ENCODE measurements at regions not wholly inside any gene's neighbourhood (a gene's known extent, or its start where the extent isn't known, plus 50 kb on each side); places are given as distances from the start of the nearest gene placed in this dataset.

- no peak for DNase-seq
- intact Hi-C loops (cut with DNase I): no loop called here
These were observed 86.0 kb upstream of the ZNF236 start for GRCh38 chr18:76736309-76736708.

DNA sequence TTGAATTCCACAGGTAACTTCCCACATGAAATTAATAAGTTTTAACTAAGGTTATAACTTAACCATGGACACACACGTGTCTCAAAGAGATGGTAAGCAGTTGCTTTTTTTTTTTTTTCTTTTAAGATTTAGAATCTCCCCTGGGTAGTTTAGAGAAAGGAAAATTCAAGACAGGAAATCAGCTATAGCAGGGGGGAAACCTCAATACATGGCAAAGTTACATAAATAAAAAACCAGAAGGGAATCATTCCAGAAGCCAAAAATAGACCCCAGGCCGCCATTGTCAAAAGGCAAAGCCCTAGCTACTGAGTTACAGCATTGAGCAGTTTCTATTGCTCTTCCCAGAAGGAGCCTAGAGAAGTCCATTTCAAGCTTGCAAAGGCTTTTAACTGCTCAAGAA lies 91.5 kb upstream of the ZNF236 start:
- no peak overlapping the region for H3K27ac ChIP-seq
- WGBS, 2 donors: 37 to 60% methylated on average over 2 of the region's 2 CpGs
- no peaks in the 10 kb centered on the region for H3K36me3 ChIP-seq
- no peak overlapping the region for H3K4me3 ChIP-seq (replicated peaks in 1 of 3)
- TF ChIP-seq POLR2A (IDR thresholded peaks at IDR 0.05): no peak
- TF ChIP-seq, protein P1, sequence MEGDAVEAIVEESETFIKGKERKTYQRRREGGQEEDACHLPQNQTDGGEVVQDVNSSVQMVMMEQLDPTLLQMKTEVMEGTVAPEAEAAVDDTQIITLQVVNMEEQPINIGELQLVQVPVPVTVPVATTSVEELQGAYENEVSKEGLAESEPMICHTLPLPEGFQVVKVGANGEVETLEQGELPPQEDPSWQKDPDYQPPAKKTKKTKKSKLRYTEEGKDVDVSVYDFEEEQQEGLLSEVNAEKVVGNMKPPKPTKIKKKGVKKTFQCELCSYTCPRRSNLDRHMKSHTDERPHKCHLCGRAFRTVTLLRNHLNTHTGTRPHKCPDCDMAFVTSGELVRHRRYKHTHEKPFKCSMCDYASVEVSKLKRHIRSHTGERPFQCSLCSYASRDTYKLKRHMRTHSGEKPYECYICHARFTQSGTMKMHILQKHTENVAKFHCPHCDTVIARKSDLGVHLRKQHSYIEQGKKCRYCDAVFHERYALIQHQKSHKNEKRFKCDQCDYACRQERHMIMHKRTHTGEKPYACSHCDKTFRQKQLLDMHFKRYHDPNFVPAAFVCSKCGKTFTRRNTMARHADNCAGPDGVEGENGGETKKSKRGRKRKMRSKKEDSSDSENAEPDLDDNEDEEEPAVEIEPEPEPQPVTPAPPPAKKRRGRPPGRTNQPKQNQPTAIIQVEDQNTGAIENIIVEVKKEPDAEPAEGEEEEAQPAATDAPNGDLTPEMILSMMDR (IDR thresholded peaks at IDR 0.05): no peak
- intact Hi-C loops (cut with DNase I): no loop called here
- no peak for DNase-seq
- H3K4me1 ChIP-seq: no peaks in the 10 kb centered on the region
- no peaks in the 10 kb centered on the region for H3K27me3 ChIP-seq
- H3K9me3 ChIP-seq: no peaks in the 10 kb centered on the region

More at GRCh38 chr18:76736309-76736708, 86.0 kb upstream of the ZNF236 start:
- TF ChIP-seq, protein P1 (IDR thresholded peaks at IDR 0.05): no peak
- TF ChIP-seq POLR2A (IDR thresholded peaks at IDR 0.05): no peak
- no peaks in the 10 kb centered on the region for H3K27me3 ChIP-seq
- H3K36me3 ChIP-seq: no peaks in the 10 kb centered on the region
- H3K27ac ChIP-seq: no peak overlapping the region
- H3K4me3 ChIP-seq (replicated peaks in 1 of 3): no peak overlapping the region
- no peaks in the 10 kb centered on the region for H3K9me3 ChIP-seq
- no peaks in the 10 kb centered on the region for H3K4me1 ChIP-seq
- whole genome bisulfite sequencing, 2 donors: 93 to 95% methylated on average over 18 of the region's 18 CpGs

DNA sequence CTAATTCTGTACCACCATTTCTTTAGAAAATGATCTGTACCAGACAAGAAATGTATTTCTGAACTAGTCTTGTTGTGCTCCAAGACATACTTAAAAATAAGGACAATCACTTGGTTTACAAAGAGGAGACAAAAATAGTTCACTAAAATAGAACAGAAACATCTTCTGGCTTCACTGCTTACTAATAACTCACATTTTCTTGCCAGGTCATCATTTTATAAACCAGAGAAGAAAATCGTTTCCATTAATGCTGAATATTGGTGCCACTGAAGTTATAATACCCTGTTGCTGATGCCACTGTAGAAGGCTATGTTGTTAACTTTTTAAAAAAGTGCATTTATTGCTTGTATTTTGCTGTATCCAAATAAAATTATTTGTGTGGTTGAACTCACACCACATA lies 94.8 kb upstream of the ZNF236 start:
- intact Hi-C loops (cut with DNase I): no loop called here

GRCh38 chr18:76725445-76725844 lies 96.9 kb upstream of the ZNF236 start:
- no peak for DNase-seq
- Histone ChIP-seq H3K4me3 (replicated peaks in 1 of 3) (no peak overlapping the region), H3K27me3 (no peaks in the 10 kb centered on the region), H3K27ac (no peak overlapping the region), H3K9me3 (no peaks in the 10 kb centered on the region), H3K4me1 (no peaks in the 10 kb centered on the region), H3K36me3 (no peaks in the 10 kb centered on the region)
- intact Hi-C loops (cut with DNase I): no loop called here
- 32 to 81% methylated on average over 2 of the region's 2 CpGs for WGBS, 2 donors
- TF ChIP-seq, protein P1 (IDR thresholded peaks at IDR 0.05): no peak
- no peak for TF ChIP-seq POLR2A (IDR thresholded peaks at IDR 0.05)

More for the DNA sequence above, 94.8 kb upstream of the ZNF236 start:
- Histone ChIP-seq H3K4me3 (replicated peaks in 1 of 3) (no peak overlapping the region), H3K27ac (no peak overlapping the region), H3K36me3 (no peaks in the 10 kb centered on the region), H3K9me3 (no peaks in the 10 kb centered on the region), H3K27me3 (no peaks in the 10 kb centered on the region), H3K4me1 (no peaks in the 10 kb centered on the region)
- WGBS, 2 donors: 72 to 76% methylated on average over 1 of the region's 1 CpG
- TF ChIP-seq POLR2A (IDR thresholded peaks at IDR 0.05): no peak
- TF ChIP-seq, protein P1 (IDR thresholded peaks at IDR 0.05): no peak
- no peak for DNase-seq

- no peak overlapping the region for H3K4me3 ChIP-seq (replicated peaks in 1 of 3)
- H3K4me1 ChIP-seq: no peaks in the 10 kb centered on the region
- no peak for DNase-seq
- 97 to 98% methylated on average over 12 to 14 of the region's 14 CpGs for WGBS, 2 donors
- intact Hi-C loops (cut with DNase I): no loop called here
- H3K9me3 ChIP-seq: no peaks in the 10 kb centered on the region
- TF ChIP-seq, protein P1 (IDR thresholded peaks at IDR 0.05): no peak
- TF ChIP-seq POLR2A (IDR thresholded peaks at IDR 0.05): no peak
- H3K36me3 ChIP-seq: no peaks in the 10 kb centered on the region
- H3K27ac ChIP-seq: no peak overlapping the region
- no peaks in the 10 kb centered on the region for H3K27me3 ChIP-seq
These were observed 99.9 kb upstream of the ZNF236 start for GRCh38 chr18:76722224-76723061.

Measured in thyroid gland (tissue), 4 donors.